ENCODE measurements at regions not wholly inside any gene's neighbourhood (a gene's known extent, or its start where the extent isn't known, plus 50 kb on each side); places are given as distances from the start of the nearest gene placed in this dataset.

GRCh38 chr5:60243713-60244112, 350.2 kb upstream of the PDE4D start:
- DNase-seq: no peak

GRCh38 chr5:60232036-60232795, 338.7 kb upstream of the PDE4D start:
- DNase-seq: no peak

- DNase-seq: no peak
Measured at GRCh38 chr5:60230456-60230855, 336.9 kb upstream of the PDE4D start.

- no peak for DNase-seq
Measured at GRCh38 chr5:60229691-60230185, 336.2 kb upstream of the PDE4D start.

GRCh38 chr5:60228676-60229075, 335.1 kb upstream of the PDE4D start:
- DNase-seq: no peak

GRCh38 chr5:60226128-60226527, 332.6 kb upstream of the PDE4D start:
- no peak for DNase-seq

GRCh38 chr5:60223342-60223741, 329.8 kb upstream of the PDE4D start:
- DNase-seq: no peak

GRCh38 chr5:60219921-60220320, 326.4 kb upstream of the PDE4D start:
- no peak for DNase-seq

GRCh38 chr5:60210810-60211209, 317.3 kb upstream of the PDE4D start:
- DNase-seq: no peak

GRCh38 chr5:60209146-60209840, 315.8 kb upstream of the PDE4D start:
- no peak for DNase-seq

GRCh38 chr5:60208716-60209115, 315.2 kb upstream of the PDE4D start:
- no peak for DNase-seq

GRCh38 chr5:60207040-60207439, 313.5 kb upstream of the PDE4D start:
- no peak for DNase-seq

GRCh38 chr5:60206234-60206633, 312.7 kb upstream of the PDE4D start:
- no peak for DNase-seq

- no peak for DNase-seq
Measured at GRCh38 chr5:60205071-60205470, 311.5 kb upstream of the PDE4D start.

GRCh38 chr5:60196385-60197113, 303.0 kb upstream of the PDE4D start:
- DNase-seq: no peak

GRCh38 chr5:60195551-60195950, 302.0 kb upstream of the PDE4D start:
- DNase-seq: no peak

GRCh38 chr5:60195083-60195482, 301.6 kb upstream of the PDE4D start:
- no peak for DNase-seq

- DNase-seq: no peak
Measured at GRCh38 chr5:60185231-60186099, 291.9 kb upstream of the PDE4D start.

GRCh38 chr5:60184606-60185005, 291.1 kb upstream of the PDE4D start:
- no peak for DNase-seq

- no peak for DNase-seq
Measured at GRCh38 chr5:60183881-60184280, 290.4 kb upstream of the PDE4D start.

- no peak for DNase-seq
Measured at GRCh38 chr5:60178101-60178500, 284.6 kb upstream of the PDE4D start.

- DNase-seq: no peak
Measured at GRCh38 chr5:60177596-60177995, 284.1 kb upstream of the PDE4D start.

GRCh38 chr5:60173667-60174066, 280.1 kb upstream of the PDE4D start:
- DNase-seq: no peak
